Lower leg skin (tissue), 4 donors: ENCODE measurements at regions not wholly inside any gene's neighbourhood (a gene's known extent, or its start where the extent isn't known, plus 50 kb on each side); places are given as distances from the start of the nearest gene placed in this dataset.

Experiments
- DNase-seq, 2 donors: peaks; one replicate each; pipeline ENCODE4 v3.0.0-alpha.2; 2019; ENCODE audit warnings: low spot score in 2 of 2
- H3K4me3 ChIP-seq: fragments of 200-600 bp; sonication (generic); 2 replicates; pipeline ENCODE4 v1.5.1; 2017; ENCODE audit warnings: mild to moderate bottlenecking, low read depth; ENCODE audit not compliant: poor library complexity, severe bottlenecking
- POLR2A ChIP-seq, 2 donors: fragments of 450-650 bp; IDR thresholded peaks; one replicate each; pipeline ENCODE4 v1.6.1; 2016 to 2017; ENCODE audit warnings: antibody characterized with exemption in 2 of 2, mild to moderate bottlenecking in 1 of 2, moderate library complexity in 1 of 2
- WGBS, 2 donors: methylation state at CpG; one replicate each; pipeline ENCODE4 v1.1.5; 2018; 5-methylcytosine and 5-hydroxymethylcytosine counted together
- intact Hi-C: fragments of 100-400 bp; cut with DNase I; formaldehyde crosslinking; loops from one replicate; pipeline ENCODE4 v1.15.0; 2023; ENCODE audit warnings: low total_unique reads
- TF ChIP-seq, protein P1 (sequence below), 3 donors: fragments of 450-650 bp; IDR thresholded peaks; one replicate each; pipeline ENCODE4 v1.5.1; 2016; ENCODE audit warnings: antibody characterized with exemption in 3 of 3, mild to moderate bottlenecking in 3 of 3, moderate library complexity in 2 of 3

GRCh38 chr1:166221316-166221715, 54.5 kb upstream of the FAM78B start:
- H3K4me3 ChIP-seq = no peak overlapping the region
- intact Hi-C loops = no loop called here
- TF ChIP-seq POLR2A (IDR thresholded peaks at IDR 0.05) = no peak
- TF ChIP-seq, protein P1, sequence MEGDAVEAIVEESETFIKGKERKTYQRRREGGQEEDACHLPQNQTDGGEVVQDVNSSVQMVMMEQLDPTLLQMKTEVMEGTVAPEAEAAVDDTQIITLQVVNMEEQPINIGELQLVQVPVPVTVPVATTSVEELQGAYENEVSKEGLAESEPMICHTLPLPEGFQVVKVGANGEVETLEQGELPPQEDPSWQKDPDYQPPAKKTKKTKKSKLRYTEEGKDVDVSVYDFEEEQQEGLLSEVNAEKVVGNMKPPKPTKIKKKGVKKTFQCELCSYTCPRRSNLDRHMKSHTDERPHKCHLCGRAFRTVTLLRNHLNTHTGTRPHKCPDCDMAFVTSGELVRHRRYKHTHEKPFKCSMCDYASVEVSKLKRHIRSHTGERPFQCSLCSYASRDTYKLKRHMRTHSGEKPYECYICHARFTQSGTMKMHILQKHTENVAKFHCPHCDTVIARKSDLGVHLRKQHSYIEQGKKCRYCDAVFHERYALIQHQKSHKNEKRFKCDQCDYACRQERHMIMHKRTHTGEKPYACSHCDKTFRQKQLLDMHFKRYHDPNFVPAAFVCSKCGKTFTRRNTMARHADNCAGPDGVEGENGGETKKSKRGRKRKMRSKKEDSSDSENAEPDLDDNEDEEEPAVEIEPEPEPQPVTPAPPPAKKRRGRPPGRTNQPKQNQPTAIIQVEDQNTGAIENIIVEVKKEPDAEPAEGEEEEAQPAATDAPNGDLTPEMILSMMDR (IDR thresholded peaks at IDR 0.05) = no peak
- WGBS, 2 donors = 85 to 88% methylated on average over 1 of the region's 1 CpG
- no peak for DNase-seq

- intact Hi-C loops = no loop called here
- WGBS, 2 donors = 52 to 78% methylated on average over 6 of the region's 6 CpGs
- H3K4me3 ChIP-seq = no peak overlapping the region
- TF ChIP-seq, protein P1 (IDR thresholded peaks at IDR 0.05) = no peak
- no peak for TF ChIP-seq POLR2A (IDR thresholded peaks at IDR 0.05)
- no peak for DNase-seq
Observed at GRCh38 chr1:166233750-166234366, 67.1 kb upstream of the FAM78B start.

GRCh38 chr1:166235728-166236127, 68.9 kb upstream of the FAM78B start:
- H3K4me3 ChIP-seq = no peak overlapping the region
- no peak for TF ChIP-seq POLR2A (IDR thresholded peaks at IDR 0.05)
- TF ChIP-seq, protein P1 (IDR thresholded peaks at IDR 0.05) = no peak
- WGBS, 2 donors = 48 to 49% methylated on average over 2 of the region's 2 CpGs
- intact Hi-C loops = no loop called here
- DNase-seq = peak in 1 of 2 donors; percentile 56

DNA sequence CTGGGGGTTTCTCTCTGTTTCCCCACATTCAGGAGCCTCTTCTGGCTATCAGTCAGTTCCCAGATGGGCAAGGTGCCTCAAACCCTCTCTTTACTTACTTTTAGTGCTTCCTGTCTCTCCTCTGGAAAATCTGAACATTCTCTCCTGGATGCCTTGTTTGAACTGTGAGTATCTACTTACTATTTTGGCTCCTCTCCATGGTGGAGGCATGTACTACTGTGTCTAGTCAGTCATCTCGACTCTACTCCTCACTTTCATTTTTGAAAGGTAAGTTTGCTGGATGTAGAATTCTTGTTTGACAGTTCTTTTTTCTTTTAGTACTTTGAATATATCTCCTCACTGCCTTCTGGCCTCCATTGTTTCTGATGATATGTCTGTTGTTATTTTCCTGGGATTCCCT, 70.9 kb upstream of the FAM78B start:
- no peak for TF ChIP-seq POLR2A (IDR thresholded peaks at IDR 0.05)
- TF ChIP-seq, protein P1 (IDR thresholded peaks at IDR 0.05) = no peak
- WGBS, 2 donors = 45 to 65% methylated on average over 1 of the region's 1 CpG
- no peak for DNase-seq
- intact Hi-C loops = no loop called here
- no peak overlapping the region for H3K4me3 ChIP-seq

DNA sequence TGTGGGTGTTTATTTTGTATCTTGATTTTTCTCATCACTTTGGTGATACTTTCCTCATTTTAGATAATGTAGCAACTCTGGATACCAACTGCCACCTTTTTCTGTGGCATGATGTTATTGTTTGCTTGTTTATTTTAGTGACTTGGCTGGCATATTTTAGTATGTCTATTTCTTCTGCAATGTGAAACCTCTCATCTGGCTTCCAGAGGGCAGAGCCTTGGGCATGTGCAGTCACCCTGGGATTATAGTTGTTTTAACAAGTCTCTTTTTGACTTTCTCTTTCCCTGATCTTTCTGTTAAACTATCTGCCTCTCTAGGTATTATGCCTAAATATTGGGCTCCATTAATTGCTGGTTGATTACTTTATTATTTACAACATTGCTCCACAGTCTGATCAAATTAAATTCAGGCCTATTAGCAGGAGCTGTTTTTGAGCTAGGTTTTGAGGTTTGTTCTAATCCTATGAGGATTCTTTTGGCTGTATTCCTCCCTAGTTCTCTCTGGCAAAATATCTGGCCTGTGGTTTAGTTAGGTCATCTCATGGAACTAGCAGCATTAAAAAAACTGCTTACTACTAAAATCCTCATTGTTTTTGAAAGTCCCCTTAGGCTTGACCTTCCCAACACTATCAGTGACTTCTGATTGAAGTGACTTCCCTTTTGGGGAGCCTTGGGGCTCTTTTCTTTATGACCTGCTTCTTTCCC, 86.4 kb upstream of the FAM78B start:
- TF ChIP-seq, protein P1 (IDR thresholded peaks at IDR 0.05) = no peak
- TF ChIP-seq POLR2A (IDR thresholded peaks at IDR 0.05) = no peak
- no peak for DNase-seq
- intact Hi-C loops = no loop called here
- no peak overlapping the region for H3K4me3 ChIP-seq
